HG03442 (cell line): ENCODE measurements at regions not wholly inside any gene's neighbourhood (a gene's known extent, or its start where the extent isn't known, plus 50 kb on each side); places are given as distances from the start of the nearest gene placed in this dataset.

ENCODE experiments used
- ATAC-seq: cut with Tn5 transposase; IDR thresholded peaks from one replicate; pipeline ENCODE4 v1.9.1; 2021; ENCODE audit warnings: mild to moderate bottlenecking, moderate library complexity; ENCODE audit not compliant: unreplicated experiment

- ATAC-seq, result peak; percentile 73
Measured at GRCh38 chr1:235011599-235012435, 116.8 kb downstream of the TOMM20 start.

- no peak for ATAC-seq
Measured at GRCh38 chr1:235011064-235011598, 117.5 kb downstream of the TOMM20 start.

- no peak for ATAC-seq
Measured at GRCh38 chr1:235009561-235010306, 118.9 kb downstream of the TOMM20 start.

GRCh38 chr1:235009074-235009473, 119.6 kb downstream of the TOMM20 start:
- ATAC-seq, result no peak

- no peak for ATAC-seq
Measured at GRCh38 chr1:235008239-235008638, 120.4 kb downstream of the TOMM20 start.

GRCh38 chr1:235006816-235007215, 121.8 kb downstream of the TOMM20 start:
- no peak for ATAC-seq

GRCh38 chr1:235006132-235006721, 122.4 kb downstream of the TOMM20 start:
- no peak for ATAC-seq

- ATAC-seq, result no peak
Measured at GRCh38 chr1:235004840-235005391, 123.7 kb downstream of the TOMM20 start.

- no peak for ATAC-seq
Measured at GRCh38 chr1:235004276-235004675, 124.4 kb downstream of the TOMM20 start.

- no peak for ATAC-seq
Measured at GRCh38 chr1:235002706-235003300, 125.8 kb downstream of the TOMM20 start.

GRCh38 chr1:234999513-234999940, 129.1 kb downstream of the TOMM20 start:
- no peak for ATAC-seq

- ATAC-seq, result no peak
Measured at GRCh38 chr1:234997896-234998741, 130.5 kb downstream of the TOMM20 start.

- no peak for ATAC-seq
Measured at GRCh38 chr1:234997201-234997895, 131.3 kb downstream of the TOMM20 start.

- no peak for ATAC-seq
Measured at GRCh38 chr1:234996245-234996757, 132.3 kb downstream of the TOMM20 start.

- ATAC-seq, result no peak
Measured at GRCh38 chr1:234994436-234995295, 134.0 kb downstream of the TOMM20 start.

GRCh38 chr1:234992065-234992464, 136.6 kb downstream of the TOMM20 start:
- ATAC-seq, result no peak

- no peak for ATAC-seq
Measured at GRCh38 chr1:234990874-234991801, 137.5 kb downstream of the TOMM20 start.
